Medulla oblongata (tissue), 1 donor: ENCODE measurements at regions not wholly inside any gene's neighbourhood (a gene's known extent, or its start where the extent isn't known, plus 50 kb on each side); places are given as distances from the start of the nearest gene placed in this dataset.
"Not testable (repeated sequence)": the region's sequence is repeated elsewhere in the genome, so short reads cannot be mapped to it uniquely, and the experiment has no call there.

Source experiments
- DNase-seq: peaks from one replicate; pipeline ENCODE4 v3.0.0-alpha.2; 2015; ENCODE audit errors: extremely low spot score

- no peak for DNase-seq
These were observed 379.9 kb upstream of the PDE3A start for GRCh38 chr12:19988459-19988873.

GRCh38 chr12:19988948-19989347 lies 379.4 kb upstream of the PDE3A start:
- DNase-seq, result no peak

GRCh38 chr12:19991146-19991545 lies 377.2 kb upstream of the PDE3A start:
- no peak for DNase-seq

GRCh38 chr12:19992311-19992710 lies 376.0 kb upstream of the PDE3A start:
- no peak for DNase-seq

- no peak for DNase-seq
These were observed 373.4 kb upstream of the PDE3A start for GRCh38 chr12:19994968-19995367.

GRCh38 chr12:19997656-19998400 lies 370.5 kb upstream of the PDE3A start:
- no peak for DNase-seq

DNA sequence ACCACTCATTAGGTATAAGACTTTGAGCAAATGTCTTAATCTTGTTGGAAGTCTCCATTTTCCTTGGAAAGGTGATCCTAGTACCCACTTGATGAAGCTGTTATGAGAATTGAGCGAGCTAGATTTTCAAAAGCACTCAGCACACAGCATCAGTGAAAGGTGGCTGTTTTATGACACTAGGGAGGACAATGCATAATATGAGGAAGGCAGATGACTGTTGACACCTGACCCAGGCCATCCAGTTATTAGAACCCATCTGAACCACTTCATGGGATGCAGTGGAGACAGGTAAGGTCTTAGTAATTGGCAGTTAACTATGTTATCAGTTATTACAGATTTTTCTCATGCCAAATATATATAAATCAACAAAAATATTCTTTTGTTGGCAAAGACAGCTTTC lies 369.9 kb upstream of the PDE3A start:
- DNase-seq, result no peak

- no peak for DNase-seq
These were observed 369.2 kb upstream of the PDE3A start for GRCh38 chr12:19998961-19999804.

- DNase-seq, result no peak
These were observed 368.6 kb upstream of the PDE3A start for GRCh38 chr12:19999805-20000138.

- DNase-seq, result no peak
These were observed 368.0 kb upstream of the PDE3A start for GRCh38 chr12:20000229-20000849.

DNA sequence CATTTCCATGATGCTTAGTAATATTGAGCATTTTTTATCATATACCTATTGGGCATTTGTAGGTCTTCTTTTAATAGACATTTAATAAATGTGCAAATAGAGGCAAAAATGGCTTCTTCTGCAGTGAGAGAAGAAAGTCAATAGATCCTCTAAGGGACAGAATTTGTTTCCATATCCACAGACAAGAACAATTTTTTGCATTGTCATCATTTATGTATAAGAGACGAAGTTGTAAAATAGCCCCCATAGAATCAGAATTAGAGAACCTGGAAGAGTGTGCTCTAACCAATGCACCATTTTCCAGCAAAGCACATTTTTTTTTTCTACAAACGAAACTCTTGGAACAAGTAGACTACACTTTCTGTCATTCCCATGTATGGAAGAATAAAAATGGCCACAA lies 365.1 kb upstream of the PDE3A start:
- no peak for DNase-seq

DNA sequence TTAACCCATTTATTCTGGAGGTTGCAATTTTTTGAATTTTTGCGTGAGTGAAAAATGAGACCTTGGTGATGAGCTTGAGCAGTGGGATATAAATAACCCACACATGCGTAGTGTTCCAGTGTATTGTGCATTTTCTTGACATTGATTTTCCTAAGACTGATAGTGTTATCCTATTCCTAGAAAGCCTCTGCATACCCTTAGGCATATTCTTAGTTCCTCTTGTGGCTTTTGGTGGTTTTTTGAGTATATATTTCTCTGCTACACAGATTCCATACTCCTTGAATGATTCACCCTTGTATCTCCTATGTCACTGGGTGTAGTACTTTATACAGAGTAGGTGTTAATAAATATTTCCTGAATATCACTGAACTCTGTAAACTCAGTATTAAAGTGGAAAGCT lies 363.4 kb upstream of the PDE3A start:
- no peak for DNase-seq

- no peak for DNase-seq
These were observed 361.2 kb upstream of the PDE3A start for GRCh38 chr12:20006871-20007730.

- DNase-seq, result not testable (repeated sequence)
These were observed 358.4 kb upstream of the PDE3A start for GRCh38 chr12:20009965-20010364.

- DNase-seq, result peak; percentile 35
These were observed 357.1 kb upstream of the PDE3A start for GRCh38 chr12:20011200-20011599.

DNA sequence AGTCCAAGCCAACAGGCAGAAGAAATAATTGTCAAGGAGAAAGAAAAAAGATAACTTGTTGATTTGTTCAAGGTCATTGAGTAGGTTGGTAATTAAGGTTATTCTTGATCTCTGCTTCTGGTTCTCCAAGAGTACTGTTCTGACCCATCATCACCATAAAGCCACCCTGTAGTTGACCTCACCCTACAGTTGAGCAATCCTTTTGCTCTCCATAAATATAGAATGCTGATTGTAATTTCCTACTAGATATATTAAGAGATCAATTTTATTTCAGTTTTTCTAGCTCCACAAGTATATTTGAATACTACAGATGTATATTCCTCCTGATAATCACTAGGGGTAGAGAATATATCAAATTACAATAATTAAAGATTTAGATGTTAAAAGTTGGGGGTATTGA lies 350.5 kb upstream of the PDE3A start:
- DNase-seq, result no peak

GRCh38 chr12:20018406-20018805 lies 349.9 kb upstream of the PDE3A start:
- no peak for DNase-seq

DNA sequence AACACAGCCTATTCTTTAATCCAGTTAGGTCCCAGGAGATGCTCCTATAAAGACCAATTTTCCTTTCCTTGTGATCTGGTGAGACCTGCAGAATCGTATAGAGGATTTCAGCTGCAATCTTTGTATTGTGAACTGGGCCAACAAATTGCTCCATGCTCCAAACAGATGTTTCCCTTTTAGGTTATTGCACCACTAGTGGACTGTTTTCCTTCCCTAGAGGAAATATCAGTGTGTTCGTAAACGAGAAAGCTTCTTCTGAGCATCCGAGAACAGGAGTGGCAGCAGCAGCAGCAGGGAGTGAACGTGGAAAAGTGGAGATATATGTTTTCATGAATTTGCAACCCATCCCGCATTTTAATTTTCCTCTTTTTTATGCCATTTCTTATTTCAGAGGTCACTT lies 344.1 kb upstream of the PDE3A start:
- DNase-seq, result no peak

- DNase-seq, result no peak
These were observed 340.3 kb upstream of the PDE3A start for GRCh38 chr12:20028033-20028432.

DNA sequence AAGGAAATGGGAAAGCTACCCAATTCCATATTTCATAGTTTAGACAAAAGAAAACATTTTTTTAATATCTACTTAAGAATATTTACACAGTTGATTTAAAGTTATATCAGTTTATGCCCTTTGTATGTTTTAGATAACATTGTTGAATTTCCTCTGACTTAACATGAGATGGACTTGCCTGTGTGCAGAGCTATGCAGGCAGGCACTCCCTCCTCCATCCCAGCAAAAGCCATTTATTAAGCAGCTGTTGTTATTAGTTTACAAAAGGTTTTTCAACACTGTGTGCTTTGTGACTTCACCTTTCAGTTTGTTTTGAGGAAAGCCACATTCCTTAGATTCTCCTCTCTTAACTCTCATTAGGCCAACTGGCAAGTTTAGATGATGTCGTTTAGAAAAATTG lies 337.5 kb upstream of the PDE3A start:
- no peak for DNase-seq

DNA sequence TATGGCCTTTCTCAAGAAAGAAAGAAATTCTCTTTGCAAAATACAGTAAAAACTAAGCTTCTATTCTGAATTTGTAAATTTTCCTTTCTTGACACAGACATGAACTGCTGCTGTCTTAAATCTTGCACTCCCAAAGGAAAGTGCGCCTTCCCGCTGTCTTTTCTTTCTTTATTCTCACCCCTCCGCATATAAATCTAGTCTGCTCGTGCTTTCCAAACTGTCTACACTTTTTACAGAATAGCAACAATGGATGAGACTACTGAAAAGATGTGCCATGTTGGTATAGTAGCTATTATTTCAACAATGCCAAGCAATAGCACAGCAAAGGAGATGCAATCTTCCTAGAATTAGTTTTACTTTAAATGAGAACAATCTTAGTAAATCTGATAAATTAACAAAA lies 328.8 kb upstream of the PDE3A start:
- no peak for DNase-seq

GRCh38 chr12:20040184-20040583 lies 328.2 kb upstream of the PDE3A start:
- no peak for DNase-seq
